HCT116 (cell line): ENCODE measurements at regions not wholly inside any gene's neighbourhood (a gene's known extent, or its start where the extent isn't known, plus 50 kb on each side); places are given as distances from the start of the nearest gene placed in this dataset.

Experiments
- ATAC-seq: fragments of 200-7000 bp; cut with Tn5 transposase; 2 replicates; pipeline ENCODE4 v1.9.1; 2020; ENCODE audit warnings: mild to moderate bottlenecking, moderate library complexity
- BruUV-seq: library from RNA; stranded (reverse); fragments of 400-500 nt; replicated peaks from 2 replicates; lab custom pipeline; 2021; lab: Mats Ljungman, UMichigan
- CTCF ChIA-PET: fragments of 300-600 bp; sonication (Branson Sonifier 250); formaldehyde crosslinking; loops from one replicate; lab custom pipeline; 2021; ENCODE audit warnings: antibody characterized with exemption; lab: Charles Lee
- POLR2A ChIA-PET: fragments of 300-600, 350-600 bp; sonication (Branson Sonifier 250); formaldehyde crosslinking; loops from one replicate; lab custom pipeline; 2021; ENCODE audit warnings: antibody characterized with exemption; lab: Charles Lee
- RAD21 ChIA-PET, 2 experiments: fragments of 300-600 bp; sonication (Branson Sonifier 250); formaldehyde crosslinking; loops; one replicate each; lab custom pipeline; 2023; ENCODE audit warnings: low total read pairs in 2 of 2; ENCODE audit not compliant: uncharacterized antibody in 2 of 2, unreplicated experiment in 2 of 2, low non-redundant PET in 1 of 2; lab: Charles Lee
- DNase-seq: peaks from one replicate; pipeline ENCODE4 v3.0.0-alpha.2; 2010; ENCODE audit warnings: low read depth, low spot score
- H2AFZ ChIP-seq: fragments of 200-600 bp; shearing (Covaris generic), sonication (generic); 2 replicates; pipeline ENCODE4 v1.6.1; 2017; ENCODE audit warnings: low read depth, mixed run types, mixed read lengths, antibody characterized with exemption, low read length; ENCODE audit not compliant: poor library complexity, severe bottlenecking
- H3K27ac ChIP-seq: 2 replicates; pipeline ENCODE4 v1.5.1; 2012; ENCODE audit warnings: low read depth, low read length
- H3K27me3 ChIP-seq: fragments of 200-600 bp; sonication (generic); 2 replicates; pipeline ENCODE4 v1.6.1; 2016; ENCODE audit warnings: mixed run types, low read length, mixed read lengths; ENCODE audit not compliant: insufficient read depth
- H3K36me3 ChIP-seq, 2 experiments: fragments of 200-500 bp in 1 of 2; fragments of 200-600 bp in 1 of 2; sonication (Bioruptor generic) in 1 of 2; sonication (generic) in 1 of 2; 2 replicates each; pipeline versions ENCODE4 v1.5.1 to v1.6.1; 2014 to 2016; ENCODE audit warnings: low read length in 2 of 2, inconsistent platforms in 1 of 2, mixed read lengths in 1 of 2, mixed run types in 1 of 2; ENCODE audit not compliant: insufficient read depth in 2 of 2, control insufficient read depth in 1 of 2
- H3K4me1 ChIP-seq, 2 experiments: fragments of 200-600 bp in 1 of 2; sonication (generic) in 1 of 2; 2 replicates each; pipeline versions ENCODE4 v1.5.1 to v1.6.1; 2012 to 2017; ENCODE audit warnings: low read length in 2 of 2, inconsistent platforms in 1 of 2, mild to moderate bottlenecking in 1 of 2, mixed read lengths in 1 of 2, mixed run types in 1 of 2, moderate library complexity in 1 of 2; ENCODE audit not compliant: insufficient read depth in 2 of 2, control insufficient read depth in 1 of 2
- H3K4me2 ChIP-seq: fragments of 200-600 bp; sonication (generic); 2 replicates; pipeline ENCODE4 v1.6.1; 2017; ENCODE audit warnings: mixed run types, low read length, mixed read lengths
- H3K4me3 ChIP-seq, 2 experiments: fragments of 200-600 bp in 1 of 2; sonication (generic) in 1 of 2; replicated peaks in 1 of 2; 2 replicates each; pipeline ENCODE4 v1.5.1; 2011 to 2016; ENCODE audit warnings: low read length in 2 of 2, control low read depth in 1 of 2, low read depth in 1 of 2, mild to moderate bottlenecking in 1 of 2, mixed read lengths in 1 of 2, mixed run types in 1 of 2
- H3K79me2 ChIP-seq: fragments of 200-600 bp; sonication (generic); 2 replicates; pipeline ENCODE4 v1.6.1; 2017; ENCODE audit warnings: mild to moderate bottlenecking, mixed run types, low read length, moderate library complexity, mixed read lengths; ENCODE audit not compliant: insufficient read depth
- H3K9ac ChIP-seq: fragments of 200-600 bp; sonication (generic); 2 replicates; pipeline ENCODE4 v1.6.1; 2016; ENCODE audit warnings: low read length, mixed read lengths
- H3K9me2 ChIP-seq: fragments of 200-600 bp; sonication (generic), shearing (Covaris generic); 2 replicates; pipeline ENCODE4 v1.6.1; 2017; ENCODE audit warnings: mixed run types, mild to moderate bottlenecking, moderate library complexity; ENCODE audit not compliant: insufficient read depth
- H3K9me3 ChIP-seq, 2 experiments: fragments of 200-500 bp in 1 of 2; fragments of 200-600 bp in 1 of 2; sonication (Bioruptor generic) in 1 of 2; sonication (generic) in 1 of 2; 2 replicates each; pipeline ENCODE4 v1.6.1; 2014 to 2017; ENCODE audit warnings: low read length in 2 of 2, mixed read lengths in 2 of 2, inconsistent platforms in 1 of 2, low read depth in 1 of 2, mild to moderate bottlenecking in 1 of 2, mixed run types in 1 of 2, moderate library complexity in 1 of 2; ENCODE audit not compliant: control insufficient read depth in 1 of 2, insufficient read depth in 1 of 2
- H4K20me1 ChIP-seq: fragments of 200-600 bp; sonication (generic), shearing (Covaris generic); 2 replicates; pipeline ENCODE4 v1.6.1; 2017; ENCODE audit warnings: mixed run types, mild to moderate bottlenecking, moderate library complexity; ENCODE audit not compliant: insufficient read depth
- CBX3 ChIP-seq: IDR thresholded peaks from 2 replicates; pipeline ENCODE4 v1.6.1; 2012; ENCODE audit warnings: low read depth
- EZH2 ChIP-seq: fragments of 200-600 bp; sonication (generic); IDR thresholded peaks from 2 replicates; pipeline ENCODE4 v1.6.1; 2017; ENCODE audit warnings: antibody characterized with exemption, mixed run types
- FOSL1 ChIP-seq: IDR thresholded peaks from 2 replicates; pipeline ENCODE4 v1.6.1; 2012; ENCODE audit warnings: low read depth
- POLR2A ChIP-seq: IDR thresholded peaks from 2 replicates; pipeline ENCODE4 v1.7.0; 2011; ENCODE audit warnings: borderline replicate concordance; ENCODE audit not compliant: insufficient read depth, insufficient read length; ENCODE audit errors: extremely low read depth
- RAD21 ChIP-seq: IDR thresholded peaks from 2 replicates; pipeline ENCODE4 v1.6.1; 2012; ENCODE audit warnings: low read depth, mild to moderate bottlenecking
- REST ChIP-seq: IDR thresholded peaks from 2 replicates; pipeline ENCODE4 v1.6.1; 2012; ENCODE audit warnings: low read depth
- SIN3A ChIP-seq: IDR thresholded peaks from 2 replicates; pipeline ENCODE4 v1.6.1; 2012; ENCODE audit warnings: low read depth
- SP1 ChIP-seq: IDR thresholded peaks from 2 replicates; pipeline ENCODE4 v1.6.1; 2012; ENCODE audit warnings: low read depth
- TCF7L2 ChIP-seq: IDR thresholded peaks from 2 replicates; pipeline ENCODE4 v1.7.0; 2011; ENCODE audit warnings: borderline replicate concordance, inconsistent platforms; ENCODE audit not compliant: insufficient read depth, insufficient read length; ENCODE audit errors: extremely low read depth
- ZNF274 ChIP-seq: fragments of 200-500 bp; sonication (Bioruptor generic); IDR thresholded peaks from 2 replicates; pipeline ENCODE4 v1.6.1; 2014; ENCODE audit warnings: mild to moderate bottlenecking, low read depth, low read length, inconsistent platforms
- intact Hi-C: fragments of 100-400 bp; cut with micrococcal nuclease; formaldehyde crosslinking; loops from 2 replicates; pipeline ENCODE4 v1.10.0; 2022
- TF ChIP-seq, protein P1 (sequence below), 3 experiments: fragments of 200-600 bp in 1 of 3; sonication (generic) in 1 of 3; IDR thresholded peaks in 2 of 3; conservative IDR thresholded peaks in 1 of 3; 2 replicates each; pipeline ENCODE4 v1.5.1; 2012 to 2017; ENCODE audit warnings: low read depth in 2 of 3, low read length in 2 of 3, antibody characterized with exemption in 1 of 3, borderline replicate concordance in 1 of 3, control low read depth in 1 of 3, mild to moderate bottlenecking in 1 of 3, mixed read lengths in 1 of 3, mixed run types in 1 of 3, moderate library complexity in 1 of 3; ENCODE audit not compliant: insufficient read depth in 1 of 3

DNA sequence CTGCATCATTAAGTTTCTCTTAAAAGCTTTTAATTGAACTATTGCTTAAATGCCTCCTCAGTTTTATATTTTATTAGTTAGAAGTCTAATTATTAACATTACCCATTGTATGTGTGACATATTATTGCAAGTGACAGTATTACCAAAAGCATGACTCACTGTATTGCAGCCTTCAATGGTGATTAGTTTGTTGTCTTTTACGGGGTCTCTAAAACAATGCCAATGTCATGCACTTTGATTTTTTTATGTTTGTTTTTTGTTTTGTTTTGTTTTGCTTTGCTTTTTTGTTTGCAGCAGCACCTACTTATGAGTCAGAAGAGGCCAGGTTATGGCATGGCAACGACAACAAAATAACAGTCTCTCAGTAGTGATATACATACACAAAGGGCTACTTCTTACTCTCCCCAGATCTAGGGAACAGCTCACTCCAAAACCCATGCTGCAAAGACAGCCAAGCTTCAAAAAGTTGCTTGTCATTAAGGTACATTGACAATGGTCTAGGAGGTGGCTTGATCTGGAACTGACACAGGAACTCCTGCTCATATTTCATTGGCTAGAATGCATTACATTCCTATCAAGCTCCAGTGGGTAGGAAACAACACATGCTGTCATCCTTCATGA is 293.7 kb upstream of the POM121L12 start:
- no peak overlapping the region for H3K9ac ChIP-seq
- POLR2A ChIA-PET = no interaction called here
- H3K4me2 ChIP-seq = no peak overlapping the region
- no peaks in the 10 kb centered on the region for H3K36me3 ChIP-seq
- peaks cover 14 to 32% of the 10 kb centered on the region in 2 experiments; a peak in 2 of 4 replicates for H3K9me3 ChIP-seq
- TF ChIP-seq POLR2A (no peak), TCF7L2 (no peak), REST (no peak), SP1 (no peak), SIN3A (no peak), CBX3 (no peak), EZH2 (no peak), RAD21 (no peak), FOSL1 (no peak), ZNF274 (no peak)
- TF ChIP-seq, protein P1, sequence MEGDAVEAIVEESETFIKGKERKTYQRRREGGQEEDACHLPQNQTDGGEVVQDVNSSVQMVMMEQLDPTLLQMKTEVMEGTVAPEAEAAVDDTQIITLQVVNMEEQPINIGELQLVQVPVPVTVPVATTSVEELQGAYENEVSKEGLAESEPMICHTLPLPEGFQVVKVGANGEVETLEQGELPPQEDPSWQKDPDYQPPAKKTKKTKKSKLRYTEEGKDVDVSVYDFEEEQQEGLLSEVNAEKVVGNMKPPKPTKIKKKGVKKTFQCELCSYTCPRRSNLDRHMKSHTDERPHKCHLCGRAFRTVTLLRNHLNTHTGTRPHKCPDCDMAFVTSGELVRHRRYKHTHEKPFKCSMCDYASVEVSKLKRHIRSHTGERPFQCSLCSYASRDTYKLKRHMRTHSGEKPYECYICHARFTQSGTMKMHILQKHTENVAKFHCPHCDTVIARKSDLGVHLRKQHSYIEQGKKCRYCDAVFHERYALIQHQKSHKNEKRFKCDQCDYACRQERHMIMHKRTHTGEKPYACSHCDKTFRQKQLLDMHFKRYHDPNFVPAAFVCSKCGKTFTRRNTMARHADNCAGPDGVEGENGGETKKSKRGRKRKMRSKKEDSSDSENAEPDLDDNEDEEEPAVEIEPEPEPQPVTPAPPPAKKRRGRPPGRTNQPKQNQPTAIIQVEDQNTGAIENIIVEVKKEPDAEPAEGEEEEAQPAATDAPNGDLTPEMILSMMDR (IDR thresholded peaks at IDR 0.05 in 2 of 3, conservative IDR thresholded peaks at IDR 0.05 in 1 of 3; ENCODE audit: borderline replicate concordance in 1 of 3, insufficient read depth in 1 of 3, low read depth in 2 of 3, low read length in 2 of 3) = no peak
- TF ChIP-seq, all 23 proteins: peak for 0
- Histone ChIP-seq H2AFZ (no peak overlapping the region), H3K4me3 (no peak overlapping the region), H3K4me1 (no peaks in the 10 kb centered on the region), H3K79me2 (no peaks in the 10 kb centered on the region), H3K27me3 (no peaks in the 10 kb centered on the region), H3K9me2 (no peaks in the 10 kb centered on the region), H3K27ac (no peak overlapping the region), H4K20me1 (no peaks in the 10 kb centered on the region)
- intact Hi-C loops = no loop called here
- ATAC-seq (no peak), DNase-seq (no peak)
- ChIA-PET RAD21 (no interaction called here), CTCF (no interaction called here)
- BruUV-seq = no TSS peak
